K562 (cell line): ENCODE measurements at regions not wholly inside any gene's neighbourhood (a gene's known extent, or its start where the extent isn't known, plus 50 kb on each side); places are given as distances from the start of the nearest gene placed in this dataset.

Source experiments
- BACH1 ChIP-seq: fragments of 200-800 bp; sonication (Bioruptor generic); IDR thresholded peaks from 2 replicates; pipeline ENCODE4 v1.6.1; 2016; ENCODE audit warnings: missing genetic modification characterization, missing compliant biosample characterization
- BRF1 ChIP-seq: IDR thresholded peaks from 3 replicates; pipeline ENCODE4 v1.6.1; 2011; ENCODE audit warnings: borderline replicate concordance, mild to moderate bottlenecking; ENCODE audit not compliant: insufficient read length; ENCODE audit errors: extremely low read depth
- C11orf30 ChIP-seq: fragments of 450-650 bp; IDR thresholded peaks from 2 replicates; pipeline ENCODE4 v1.6.1; 2016; ENCODE audit warnings: low read depth, mild to moderate bottlenecking
- ESRRA ChIP-seq: fragments of 450-650 bp; IDR thresholded peaks from 2 replicates; pipeline ENCODE4 v1.6.1; 2014; ENCODE audit warnings: low read depth, mild to moderate bottlenecking, moderate library complexity, borderline replicate concordance
- FOSL1 ChIP-seq: fragments of 200-800 bp; sonication (Bioruptor generic); conservative IDR thresholded peaks from 2 replicates; pipeline ENCODE4 v1.6.1; 2016; ENCODE audit warnings: missing genetic modification characterization, missing compliant biosample characterization
- KDM1A ChIP-seq, 2 experiments: fragments of 450-650 bp; IDR thresholded peaks; 2 replicates each; pipeline ENCODE4 v1.6.1; 2016; ENCODE audit warnings: mild to moderate bottlenecking in 2 of 2
- MAFF ChIP-seq: IDR thresholded peaks from 2 replicates; pipeline ENCODE4 v1.6.1; 2012; ENCODE audit warnings: low read length, improper control_type of control experiment
- MAFG ChIP-seq: fragments of 450-650 bp; conservative IDR thresholded peaks from 2 replicates; pipeline ENCODE4 v1.6.1; 2016; ENCODE audit warnings: missing genetic modification characterization, missing compliant biosample characterization
- MAFK ChIP-seq: IDR thresholded peaks from 2 replicates; pipeline ENCODE4 v1.6.1; 2011; ENCODE audit warnings: low read length, improper control_type of control experiment
- NFE2 ChIP-seq: IDR thresholded peaks from 2 replicates; pipeline ENCODE4 v1.6.1; 2014; ENCODE audit warnings: antibody characterized with exemption, low read depth
- NFE2L1 ChIP-seq: fragments of 450-650 bp; IDR thresholded peaks from 2 replicates; pipeline ENCODE4 v1.6.1; 2016; ENCODE audit warnings: missing genetic modification characterization, low read depth, mild to moderate bottlenecking, missing compliant biosample characterization, moderate library complexity, borderline replicate concordance
- NFIX ChIP-seq: fragments of 250-450 bp; sonication (Bioruptor Pico); IDR thresholded peaks from 2 replicates; pipeline ENCODE4 v1.4.0; 2020; ENCODE audit warnings: low read depth, mild to moderate bottlenecking, moderate library complexity
- NR2C2 ChIP-seq, 2 experiments: fragments of 200-800 bp in 1 of 2; sonication (Bioruptor generic) in 1 of 2; sonication (generic) in 1 of 2; formaldehyde crosslinking in 1 of 2; IDR thresholded peaks; 2 replicates each; pipeline versions ENCODE4 v1.6.1 to v1.8.0; 2016 to 2022; ENCODE audit warnings: mild to moderate bottlenecking in 1 of 2, missing compliant biosample characterization in 1 of 2, missing genetic modification characterization in 1 of 2, missing genetic modification reagents in 1 of 2
- PHF20 ChIP-seq: fragments of 450-650 bp; IDR thresholded peaks from 2 replicates; pipeline ENCODE4 v1.6.1; 2018; ENCODE audit not compliant: partially characterized antibody
- POLR2AphosphoS5 ChIP-seq: IDR thresholded peaks from 2 replicates; pipeline ENCODE4 v1.6.1; 2011; ENCODE audit warnings: mild to moderate bottlenecking, low read depth, low read length, moderate library complexity; ENCODE audit not compliant: control insufficient read depth, insufficient read depth
- ZBTB49 ChIP-seq: sonication (generic); formaldehyde crosslinking; IDR thresholded peaks from 2 replicates; pipeline ENCODE4 v1.8.0; 2022; ENCODE audit warnings: missing genetic modification reagents, mild to moderate bottlenecking, borderline replicate concordance
- ZFX ChIP-seq: sonication (generic); formaldehyde crosslinking; IDR thresholded peaks from 2 replicates; pipeline ENCODE4 v1.8.0; 2022; ENCODE audit warnings: mild to moderate bottlenecking, missing genetic modification reagents, moderate library complexity
- ZNF140 ChIP-seq: fragments of 250-450 bp; sonication (Bioruptor Pico); IDR thresholded peaks from 2 replicates; pipeline ENCODE4 v1.8.0; 2021; ENCODE audit warnings: moderate library complexity, mild to moderate bottlenecking, inconsistent platforms
- ZNF316 ChIP-seq: fragments of 450-650 bp; IDR thresholded peaks from 2 replicates; pipeline ENCODE4 v1.6.1; 2016
- ZNF407 ChIP-seq: fragments of 450-650 bp; IDR thresholded peaks from 2 replicates; pipeline ENCODE4 v1.6.1; 2016; ENCODE audit warnings: low read depth

GRCh38 chr6:137680705-137681346 is 186.2 kb upstream of the TNFAIP3 start (continued):
- TF ChIP-seq ZBTB49 (CRISPR knock-in tag) (no peak), NFE2 (peak; percentile 88), NFIX (no peak), ESRRA (peak; percentile 77), ZNF407 (no peak), ZNF140 (CRISPR knock-in tag) (no peak), MAFF (peak; percentile 94), ZFX (CRISPR knock-in tag) (no peak), MAFK (peak; percentile 90), KDM1A (IDR thresholded peaks at IDR 0.05) (peak; percentile 96 to 97), ZNF316 (peak; percentile 92), POLR2AphosphoS5 (no peak), MAFG (tag) (peak; percentile 96), NR2C2 (CRISPR knock-in tag; IDR thresholded peaks at IDR 0.05) (no peak), NR2C2 (tag; IDR thresholded peaks at IDR 0.05) (no peak), NFE2L1 (tag) (peak; percentile 89), BACH1 (tag) (peak; percentile 91), PHF20 (no peak), FOSL1 (tag) (peak; percentile 74), BRF1 (no peak), C11orf30 (peak; percentile 84)
